ENCODE measurements at regions not wholly inside any gene's neighbourhood (a gene's known extent, or its start where the extent isn't known, plus 50 kb on each side); places are given as distances from the start of the nearest gene placed in this dataset.

- no peak for TF ChIP-seq POLR2A (IDR thresholded peaks at IDR 0.05)
- no peak for TF ChIP-seq CTCF (IDR thresholded peaks at IDR 0.05)
Observed at GRCh38 chr4:126595643-126596042, 1037.1 kb upstream of the INTU start.

All from Peyer's patch (tissue), 4 donors.